ENCODE measurements at regions not wholly inside any gene's neighbourhood (a gene's known extent, or its start where the extent isn't known, plus 50 kb on each side); places are given as distances from the start of the nearest gene placed in this dataset.

DNA sequence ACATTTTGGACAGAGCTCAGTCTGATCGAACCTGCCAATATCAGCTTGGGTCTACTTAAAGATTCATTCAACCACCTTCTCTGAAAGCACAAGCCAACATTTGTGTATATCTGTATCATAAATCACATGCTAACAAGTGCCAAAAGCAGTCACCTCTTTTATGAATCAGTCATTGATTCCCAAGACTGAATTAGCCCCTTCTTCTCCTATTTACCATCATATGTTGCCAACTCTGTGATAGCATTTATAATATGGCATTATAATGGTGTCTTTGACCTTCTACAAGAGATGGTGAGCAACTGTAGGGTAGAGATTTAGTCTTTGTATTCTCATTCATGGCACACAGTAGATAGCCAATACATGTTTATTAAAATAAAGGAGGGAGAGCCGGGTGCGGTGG lies 61.4 kb downstream of the DDX53 start:
- no peak overlapping the region for H3K4me2 ChIP-seq
- H3K9me2 ChIP-seq = peaks cover 3% of the 10 kb centered on the region; the same call in 1 of the 2 replicates
- no peak overlapping the region for H3K27ac ChIP-seq (ENCODE audit: low read depth in 2 of 2, low read length in 1 of 2)
- H2AFZ ChIP-seq (ENCODE audit: low read depth) = no peak overlapping the region
- no peak overlapping the region for H3K4me3 ChIP-seq (ENCODE audit: low read depth in 2 of 2, low read length in 1 of 2)
- ChIA-PET POLR2A (no interaction called here), CTCF (no interaction called here)
- no peaks in the 10 kb centered on the region for H3K36me3 ChIP-seq (replicated peaks in 1 of 2; ENCODE audit: control insufficient read depth in 1 of 2, insufficient read depth in 2 of 2, low read length in 1 of 2)
- no peaks in the 10 kb centered on the region for H3K4me1 ChIP-seq (ENCODE audit: control insufficient read depth in 1 of 2, insufficient read depth in 2 of 2, low read depth in 1 of 2, low read length in 1 of 2)
- H3K79me2 ChIP-seq (ENCODE audit: insufficient read depth) = no peaks in the 10 kb centered on the region
- no peak overlapping the region for H3K9ac ChIP-seq
- H3K27me3 ChIP-seq (ENCODE audit: insufficient read depth) = no peaks in the 10 kb centered on the region
- WGBS (ENCODE audit: low lambda C conversion rate) = 43% methylated on average over 3 of the region's 3 CpGs
- TF ChIP-seq FOXJ3 (CRISPR knock-in tag; IDR thresholded peaks at IDR 0.05) = no peak
- no peak for TF ChIP-seq TCF12 (IDR thresholded peaks at IDR 0.05)
- TF ChIP-seq FOSL2 (IDR thresholded peaks at IDR 0.05; ENCODE audit: borderline replicate concordance, low read depth) = no peak
- no peak for TF ChIP-seq SMC3 (IDR thresholded peaks at IDR 0.05; ENCODE audit: low read depth, low read length)
- TF ChIP-seq TEAD4 (IDR thresholded peaks at IDR 0.05; ENCODE audit: borderline replicate concordance, insufficient read depth) = no peak
- TF ChIP-seq RXRA (IDR thresholded peaks at IDR 0.05; ENCODE audit: borderline replicate concordance, low read depth) = no peak
- TF ChIP-seq SIN3A (IDR thresholded peaks at IDR 0.05; ENCODE audit: borderline replicate concordance, low read depth, low read length) = no peak
- no peak for TF ChIP-seq JUND (IDR thresholded peaks at IDR 0.05)
- no peak for TF ChIP-seq EZH2phosphoT487 (IDR thresholded peaks at IDR 0.05; ENCODE audit: borderline replicate concordance, low read depth)
- TF ChIP-seq YY1 (IDR thresholded peaks at IDR 0.05; ENCODE audit: low read depth) = no peak
- TF ChIP-seq, protein P1, sequence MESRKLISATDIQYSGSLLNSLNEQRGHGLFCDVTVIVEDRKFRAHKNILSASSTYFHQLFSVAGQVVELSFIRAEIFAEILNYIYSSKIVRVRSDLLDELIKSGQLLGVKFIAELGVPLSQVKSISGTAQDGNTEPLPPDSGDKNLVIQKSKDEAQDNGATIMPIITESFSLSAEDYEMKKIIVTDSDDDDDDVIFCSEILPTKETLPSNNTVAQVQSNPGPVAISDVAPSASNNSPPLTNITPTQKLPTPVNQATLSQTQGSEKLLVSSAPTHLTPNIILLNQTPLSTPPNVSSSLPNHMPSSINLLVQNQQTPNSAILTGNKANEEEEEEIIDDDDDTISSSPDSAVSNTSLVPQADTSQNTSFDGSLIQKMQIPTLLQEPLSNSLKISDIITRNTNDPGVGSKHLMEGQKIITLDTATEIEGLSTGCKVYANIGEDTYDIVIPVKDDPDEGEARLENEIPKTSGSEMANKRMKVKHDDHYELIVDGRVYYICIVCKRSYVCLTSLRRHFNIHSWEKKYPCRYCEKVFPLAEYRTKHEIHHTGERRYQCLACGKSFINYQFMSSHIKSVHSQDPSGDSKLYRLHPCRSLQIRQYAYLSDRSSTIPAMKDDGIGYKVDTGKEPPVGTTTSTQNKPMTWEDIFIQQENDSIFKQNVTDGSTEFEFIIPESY (IDR thresholded peaks at IDR 0.05; ENCODE audit: borderline replicate concordance, low read depth) = no peak
- TF ChIP-seq, protein P2, sequence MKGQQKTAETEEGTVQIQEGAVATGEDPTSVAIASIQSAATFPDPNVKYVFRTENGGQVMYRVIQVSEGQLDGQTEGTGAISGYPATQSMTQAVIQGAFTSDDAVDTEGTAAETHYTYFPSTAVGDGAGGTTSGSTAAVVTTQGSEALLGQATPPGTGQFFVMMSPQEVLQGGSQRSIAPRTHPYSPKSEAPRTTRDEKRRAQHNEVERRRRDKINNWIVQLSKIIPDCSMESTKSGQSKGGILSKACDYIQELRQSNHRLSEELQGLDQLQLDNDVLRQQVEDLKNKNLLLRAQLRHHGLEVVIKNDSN (IDR thresholded peaks at IDR 0.05; ENCODE audit: borderline replicate concordance, low read depth) = no peak
- TF ChIP-seq POLR2AphosphoS5 (IDR thresholded peaks at IDR 0.05; ENCODE audit: low read depth, low read length) = no peak
- TF ChIP-seq ELF1 (IDR thresholded peaks at IDR 0.05) = no peak
- TF ChIP-seq GATA2 (CRISPR knock-in tag; IDR thresholded peaks at IDR 0.05) = no peak
- no peak for TF ChIP-seq TAF1 (IDR thresholded peaks at IDR 0.05; ENCODE audit: borderline replicate concordance, low read depth, low read length)
- TF ChIP-seq, protein P3, sequence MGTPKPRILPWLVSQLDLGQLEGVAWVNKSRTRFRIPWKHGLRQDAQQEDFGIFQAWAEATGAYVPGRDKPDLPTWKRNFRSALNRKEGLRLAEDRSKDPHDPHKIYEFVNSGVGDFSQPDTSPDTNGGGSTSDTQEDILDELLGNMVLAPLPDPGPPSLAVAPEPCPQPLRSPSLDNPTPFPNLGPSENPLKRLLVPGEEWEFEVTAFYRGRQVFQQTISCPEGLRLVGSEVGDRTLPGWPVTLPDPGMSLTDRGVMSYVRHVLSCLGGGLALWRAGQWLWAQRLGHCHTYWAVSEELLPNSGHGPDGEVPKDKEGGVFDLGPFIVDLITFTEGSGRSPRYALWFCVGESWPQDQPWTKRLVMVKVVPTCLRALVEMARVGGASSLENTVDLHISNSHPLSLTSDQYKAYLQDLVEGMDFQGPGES (IDR thresholded peaks at IDR 0.05; ENCODE audit: low read depth, low read length) = no peak
- H4K20me1 ChIP-seq (ENCODE audit: insufficient read depth) = no peaks in the 10 kb centered on the region
- no peaks in the 10 kb centered on the region for H3K9me3 ChIP-seq
- H3F3A ChIP-seq (replicated peaks; ENCODE audit: insufficient read depth) = no peaks in the 10 kb centered on the region
- no peak for DNase-seq
